ENCODE measurements at regions not wholly inside any gene's neighbourhood (a gene's known extent, or its start where the extent isn't known, plus 50 kb on each side); places are given as distances from the start of the nearest gene placed in this dataset.

DNA sequence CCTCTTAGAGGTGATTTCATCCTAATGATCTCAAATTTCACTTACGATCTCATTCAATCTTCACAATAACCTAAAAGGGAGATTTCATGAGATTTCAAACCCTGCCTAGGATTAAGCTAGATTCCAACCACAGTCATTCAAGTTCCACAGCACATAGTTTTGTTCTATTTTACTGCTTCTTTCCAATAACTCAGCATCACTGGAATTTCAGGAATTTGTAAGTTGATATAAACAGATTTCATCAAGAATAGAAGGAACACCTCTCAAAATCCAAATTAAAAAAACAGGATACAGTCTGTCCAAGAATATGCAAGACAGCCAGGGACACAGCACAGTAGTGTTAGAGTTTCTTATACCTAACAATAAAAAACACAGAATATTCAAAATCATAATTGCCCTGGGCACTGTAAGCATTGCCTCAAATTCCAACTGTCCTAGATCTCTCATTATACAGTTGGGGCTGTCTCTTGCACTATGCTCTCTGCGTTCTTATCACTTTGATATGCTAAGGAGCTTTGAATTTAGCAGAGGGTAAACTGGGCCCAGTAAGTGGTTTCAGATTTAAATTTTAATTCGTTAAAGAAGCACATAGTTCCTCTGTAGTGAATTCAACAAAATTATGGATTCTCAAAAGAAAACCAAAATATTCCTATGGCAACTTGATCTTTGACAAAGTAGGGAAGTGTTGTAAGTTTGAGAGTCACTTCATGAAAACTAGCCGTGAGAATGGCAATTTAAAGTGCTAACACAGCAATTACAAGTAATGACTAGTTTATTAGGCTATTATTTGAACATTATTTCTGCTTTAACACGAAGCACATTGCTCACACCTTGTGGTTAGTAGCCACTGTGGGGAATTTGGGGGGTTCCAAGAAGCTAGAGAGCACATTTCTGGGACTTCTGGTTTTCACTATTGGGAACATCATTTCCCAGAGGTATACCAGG is 478.6 kb upstream of the C9orf72 start:
- no peak for DNase-seq (ENCODE audit: low read depth)

DNA sequence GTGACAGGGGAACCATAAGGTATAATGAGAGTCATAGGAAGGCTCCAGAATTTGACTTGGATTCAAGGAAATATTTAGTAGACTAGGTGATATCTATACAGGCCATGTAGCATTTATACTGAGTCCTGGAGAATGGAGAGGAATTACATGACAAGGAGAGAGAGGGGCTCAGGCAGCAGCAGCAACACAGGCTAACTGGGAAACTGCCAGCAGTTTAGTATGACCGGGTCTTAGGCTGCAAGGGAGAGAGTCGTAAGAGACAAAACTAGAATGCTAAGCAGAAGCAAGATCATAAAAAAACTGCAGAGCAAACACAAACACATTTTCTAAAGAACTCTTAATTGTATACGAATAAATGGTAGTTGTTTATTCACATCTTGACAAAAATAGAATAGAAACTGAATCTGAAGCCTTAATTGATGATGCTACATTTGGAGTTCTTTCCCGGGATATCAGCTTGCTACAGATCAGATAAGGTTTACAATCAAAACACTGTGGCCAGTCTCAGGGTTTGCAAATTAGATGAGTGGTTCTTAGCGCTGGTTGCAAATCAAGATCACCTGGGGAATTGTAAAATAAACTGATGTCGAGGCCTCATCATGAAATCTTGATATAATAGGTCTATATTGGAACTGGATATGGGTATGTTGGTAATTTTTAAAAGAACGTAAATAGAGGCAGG is 480.0 kb upstream of the C9orf72 start:
- H3K4me3 ChIP-seq (ENCODE audit: control insufficient read depth, low read depth, low read length), result no peak overlapping the region
- DNase-seq (ENCODE audit: low read depth), result no peak
- TF ChIP-seq CTCF (conservative IDR thresholded peaks at IDR 0.05; ENCODE audit: control insufficient read depth, insufficient read depth, low read depth, low read length), result no peak

More for the DNA sequence above, 478.6 kb upstream of the C9orf72 start:
- no peak for TF ChIP-seq CTCF (conservative IDR thresholded peaks at IDR 0.05; ENCODE audit: control insufficient read depth, insufficient read depth, low read depth, low read length)
- no peak overlapping the region for H3K4me3 ChIP-seq (ENCODE audit: control insufficient read depth, low read depth, low read length)

DNA sequence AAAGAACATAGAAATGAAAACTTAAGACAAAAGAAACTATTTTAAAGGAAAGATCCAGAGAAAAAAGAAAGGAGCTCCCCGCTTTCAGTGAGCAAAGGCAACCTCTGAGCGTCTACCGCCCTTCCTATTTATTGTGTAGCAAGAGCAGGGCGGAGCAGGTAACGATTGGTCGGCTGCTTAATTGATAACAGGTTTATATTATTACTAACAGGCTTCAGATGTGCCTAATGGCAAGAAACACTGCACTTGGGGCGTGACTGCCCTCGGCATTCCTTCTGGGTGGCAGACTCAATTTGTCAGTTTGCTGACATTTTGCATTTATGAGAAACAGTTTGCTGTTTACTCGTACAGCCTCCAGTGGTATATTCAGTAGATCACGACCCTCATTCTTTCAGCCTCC is 482.7 kb upstream of the C9orf72 start:
- no peak for TF ChIP-seq CTCF (conservative IDR thresholded peaks at IDR 0.05; ENCODE audit: control insufficient read depth, insufficient read depth, low read depth, low read length)
- peak; percentile 14 for DNase-seq (ENCODE audit: low read depth)

DNA sequence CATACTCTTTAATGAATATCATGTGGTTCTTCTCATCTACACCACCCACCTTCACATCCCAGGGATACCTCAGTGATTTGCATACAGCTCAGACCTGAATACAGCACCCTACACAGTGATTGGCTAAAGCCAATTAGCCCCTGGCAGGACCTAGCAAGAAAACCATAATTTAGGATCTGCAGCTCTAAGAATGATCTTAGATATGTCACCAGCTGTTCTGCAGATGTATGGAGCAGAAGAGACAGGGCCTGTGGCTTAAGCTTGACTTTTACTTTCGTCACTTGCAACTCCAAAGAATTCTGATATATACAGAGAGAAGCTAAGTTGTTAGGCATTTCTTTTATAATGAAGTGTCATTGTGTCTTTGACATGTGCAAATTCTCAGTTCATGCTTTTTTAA is 483.2 kb upstream of the C9orf72 start:
- no peak for DNase-seq (ENCODE audit: low read depth)
- TF ChIP-seq CTCF (conservative IDR thresholded peaks at IDR 0.05; ENCODE audit: control insufficient read depth, insufficient read depth, low read depth, low read length), result no peak
- H3K4me3 ChIP-seq (ENCODE audit: control insufficient read depth, low read depth, low read length), result no peak overlapping the region

More for the DNA sequence above, 482.7 kb upstream of the C9orf72 start:
- H3K4me3 ChIP-seq (ENCODE audit: control insufficient read depth, low read depth, low read length), result no peak overlapping the region

DNA sequence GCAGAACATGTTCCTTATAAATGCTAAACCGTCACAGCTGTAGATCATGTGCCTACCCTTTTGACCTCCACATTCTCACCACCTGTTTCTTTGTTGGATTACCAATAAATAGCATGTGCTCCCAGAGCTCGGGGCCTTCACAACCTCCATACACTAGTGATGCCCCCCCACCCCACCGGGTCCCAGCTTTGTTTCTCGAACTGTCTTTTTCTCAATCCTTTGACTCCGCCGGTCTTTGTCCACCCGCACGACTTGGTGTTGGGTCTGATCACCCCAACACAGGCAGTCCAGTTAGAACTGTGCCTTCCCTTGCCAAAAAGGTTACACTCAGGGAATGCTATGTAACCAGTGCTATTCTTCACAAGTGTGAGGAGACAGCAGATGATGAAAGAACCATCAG is 485.9 kb upstream of the C9orf72 start:
- no peak overlapping the region for H3K4me3 ChIP-seq (ENCODE audit: control insufficient read depth, low read depth, low read length)
- no peak for DNase-seq (ENCODE audit: low read depth)
- TF ChIP-seq CTCF (conservative IDR thresholded peaks at IDR 0.05; ENCODE audit: control insufficient read depth, insufficient read depth, low read depth, low read length), result no peak

- no peak for TF ChIP-seq CTCF (conservative IDR thresholded peaks at IDR 0.05; ENCODE audit: control insufficient read depth, insufficient read depth, low read depth, low read length)
- no peak for DNase-seq (ENCODE audit: low read depth)
- H3K4me3 ChIP-seq (ENCODE audit: control insufficient read depth, low read depth, low read length), result no peak overlapping the region
Measured at GRCh38 chr9:28064241-28064815, 491.0 kb upstream of the C9orf72 start.
